Liver (tissue), 8 donors: ENCODE measurements at regions not wholly inside any gene's neighbourhood (a gene's known extent, or its start where the extent isn't known, plus 50 kb on each side); places are given as distances from the start of the nearest gene placed in this dataset.

Experiments
- DNase-seq: peaks from one replicate; pipeline ENCODE4 v3.0.0-alpha.2; 2017; ENCODE audit warnings: low spot score
- H3K27ac ChIP-seq, 2 donors: one replicate each; pipeline ENCODE4 v1.7.0; 2013; ENCODE audit warnings: inconsistent platforms in 2 of 2, low read length in 2 of 2, control low read depth in 1 of 2, low read depth in 1 of 2, mild to moderate bottlenecking in 1 of 2
- H3K27me3 ChIP-seq, 4 donors: one replicate each; pipeline versions ENCODE4 v1.6.1 to v1.7.0; 2013; ENCODE audit warnings: low read length in 3 of 4, inconsistent platforms in 1 of 4, mild to moderate bottlenecking in 1 of 4, moderate library complexity in 1 of 4; ENCODE audit not compliant: control insufficient read depth in 4 of 4, insufficient read depth in 4 of 4
- H3K36me3 ChIP-seq, 4 donors: one replicate each; pipeline versions ENCODE4 v1.6.1 to v1.7.0; 2013; ENCODE audit warnings: low read length in 3 of 4, mild to moderate bottlenecking in 3 of 4, low read depth in 1 of 4, moderate library complexity in 1 of 4; ENCODE audit not compliant: control insufficient read depth in 4 of 4, insufficient read depth in 3 of 4
- H3K4me1 ChIP-seq, 4 donors: one replicate each; pipeline versions ENCODE4 v1.6.1 to v1.7.0; 2013; ENCODE audit warnings: low read length in 3 of 4, mild to moderate bottlenecking in 3 of 4, moderate library complexity in 1 of 4; ENCODE audit not compliant: control insufficient read depth in 4 of 4, insufficient read depth in 4 of 4
- H3K4me3 ChIP-seq, 3 donors: one replicate each; pipeline versions ENCODE4 v1.6.1 to v1.7.0; 2013; ENCODE audit warnings: low read length in 3 of 3, control low read depth in 1 of 3, low read depth in 1 of 3, mild to moderate bottlenecking in 1 of 3
- H3K9ac ChIP-seq, 2 donors: one replicate each; pipeline ENCODE4 v1.7.0; 2013; ENCODE audit warnings: low read length in 2 of 2, mild to moderate bottlenecking in 2 of 2, moderate library complexity in 2 of 2, control low read depth in 1 of 2, low read depth in 1 of 2
- H3K9me3 ChIP-seq, 4 donors: one replicate each; pipeline versions ENCODE4 v1.6.1 to v1.7.0; 2013; ENCODE audit warnings: low read length in 3 of 4; ENCODE audit not compliant: control insufficient read depth in 4 of 4
- CTCF ChIP-seq: fragments of 150-350 bp; IDR thresholded peaks from 2 replicates; pipeline ENCODE4 v1.5.1; 2017; ENCODE audit warnings: improper control_type of control experiment, low read depth, low read length; ENCODE audit not compliant: missing input control
- FOXA1 ChIP-seq: IDR thresholded peaks from 2 replicates; pipeline ENCODE4 v1.6.1; 2016; ENCODE audit warnings: antibody characterized with exemption
- FOXA2 ChIP-seq: IDR thresholded peaks from 2 replicates; pipeline ENCODE4 v1.6.1; 2016; ENCODE audit warnings: antibody characterized with exemption
- GABPA ChIP-seq, 2 donors: IDR thresholded peaks in 1 of 2; conservative IDR thresholded peaks in 1 of 2; 2 replicates each; pipeline ENCODE4 v1.6.1; 2016; ENCODE audit warnings: antibody characterized with exemption in 2 of 2, mild to moderate bottlenecking in 1 of 2, moderate library complexity in 1 of 2
- HNF4A ChIP-seq, 2 donors: conservative IDR thresholded peaks; 2 replicates each; pipeline ENCODE4 v1.6.1; 2016; ENCODE audit warnings: antibody characterized with exemption in 2 of 2, mild to moderate bottlenecking in 2 of 2
- HNF4G ChIP-seq: IDR thresholded peaks from 2 replicates; pipeline ENCODE4 v1.6.1; 2016; ENCODE audit warnings: antibody characterized with exemption
- JUND ChIP-seq, 2 donors: IDR thresholded peaks; 2 replicates each; pipeline ENCODE4 v1.6.1; 2016; ENCODE audit warnings: antibody characterized with exemption in 2 of 2
- NR2F2 ChIP-seq: IDR thresholded peaks from 2 replicates; pipeline ENCODE4 v1.6.1; 2016; ENCODE audit warnings: antibody characterized with exemption
- RAD21 ChIP-seq, 2 donors: IDR thresholded peaks; 2 replicates each; pipeline ENCODE4 v1.6.1; 2016; ENCODE audit warnings: antibody characterized with exemption in 2 of 2, mild to moderate bottlenecking in 2 of 2
- REST ChIP-seq: IDR thresholded peaks from 2 replicates; pipeline ENCODE4 v1.6.1; 2016; ENCODE audit warnings: antibody characterized with exemption, mild to moderate bottlenecking
- RXRA ChIP-seq, 2 donors: IDR thresholded peaks; 2 replicates each; pipeline ENCODE4 v1.6.1; 2017 to 2018; ENCODE audit warnings: antibody characterized with exemption in 2 of 2, mild to moderate bottlenecking in 1 of 2
- SP1 ChIP-seq: IDR thresholded peaks from 2 replicates; pipeline ENCODE4 v1.6.1; 2018; ENCODE audit warnings: antibody characterized with exemption, mild to moderate bottlenecking
- TAF1 ChIP-seq: conservative IDR thresholded peaks from 2 replicates; pipeline ENCODE4 v1.6.1; 2016; ENCODE audit warnings: antibody characterized with exemption, mild to moderate bottlenecking
- YY1 ChIP-seq: IDR thresholded peaks from 2 replicates; pipeline ENCODE4 v1.6.1; 2016; ENCODE audit warnings: antibody characterized with exemption, mild to moderate bottlenecking
- ZBTB33 ChIP-seq: IDR thresholded peaks from 2 replicates; pipeline ENCODE4 v1.6.1; 2016; ENCODE audit warnings: antibody characterized with exemption
- WGBS: extraction: QIAGEN DNeasy Blood & Tissue Kit; methylation state at CpG from one replicate; pipeline ENCODE4 v1.1.7; 2013; 5-methylcytosine and 5-hydroxymethylcytosine counted together
- TF ChIP-seq, protein P1 (sequence below): IDR thresholded peaks from 2 replicates; pipeline ENCODE4 v1.6.1; 2016; ENCODE audit warnings: antibody characterized with exemption
- donor health status: healthy.
- donor health status: healthy.
- donor health status: healthy.
- donor health status: healthy.
- donor health status: healthy.

GRCh38 chr14:31950764-31951637 lies 126.1 kb upstream of the ARHGAP5 start (continued):
- TF ChIP-seq JUND (IDR thresholded peaks at IDR 0.05), result no peak
- no peak for TF ChIP-seq GABPA (IDR thresholded peaks at IDR 0.05 in 1 of 2, conservative IDR thresholded peaks at IDR 0.05 in 1 of 2)
- TF ChIP-seq RAD21 (IDR thresholded peaks at IDR 0.05), result no peak
- no peak for TF ChIP-seq TAF1

- Histone ChIP-seq H3K9ac (no peak overlapping the region), H3K36me3 (no peaks in the 10 kb centered on the region), H3K9me3 (no peaks in the 10 kb centered on the region), H3K27ac (peak overlapping the region in 1 of 2 donors; percentile 34), H3K4me3 (no peak overlapping the region), H3K4me1 (no peaks in the 10 kb centered on the region), H3K27me3 (no peaks in the 10 kb centered on the region)
- no peak for DNase-seq
- WGBS, result 74% methylated on average over 4 of the region's 4 CpGs
- no peak for TF ChIP-seq RXRA (IDR thresholded peaks at IDR 0.05)
- TF ChIP-seq FOXA2, result no peak
- TF ChIP-seq RAD21 (IDR thresholded peaks at IDR 0.05), result no peak
- TF ChIP-seq, protein P1, sequence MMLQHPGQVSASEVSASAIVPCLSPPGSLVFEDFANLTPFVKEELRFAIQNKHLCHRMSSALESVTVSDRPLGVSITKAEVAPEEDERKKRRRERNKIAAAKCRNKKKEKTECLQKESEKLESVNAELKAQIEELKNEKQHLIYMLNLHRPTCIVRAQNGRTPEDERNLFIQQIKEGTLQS, result no peak
- TF ChIP-seq ZBTB33, result no peak
- TF ChIP-seq YY1, result no peak
- TF ChIP-seq NR2F2, result no peak
- no peak for TF ChIP-seq TAF1
- TF ChIP-seq REST, result no peak
- no peak for TF ChIP-seq HNF4G
- TF ChIP-seq FOXA1, result no peak
- no peak for TF ChIP-seq HNF4A (conservative IDR thresholded peaks at IDR 0.05)
- TF ChIP-seq SP1, result no peak
- no peak for TF ChIP-seq GABPA (IDR thresholded peaks at IDR 0.05 in 1 of 2, conservative IDR thresholded peaks at IDR 0.05 in 1 of 2)
- no peak for TF ChIP-seq JUND (IDR thresholded peaks at IDR 0.05)
- TF ChIP-seq CTCF, result no peak
These were observed 125.5 kb upstream of the ARHGAP5 start for GRCh38 chr14:31951638-31951964.
